HCT116 (cell line): ENCODE measurements at regions not wholly inside any gene's neighbourhood (a gene's known extent, or its start where the extent isn't known, plus 50 kb on each side); places are given as distances from the start of the nearest gene placed in this dataset.

Experiments
- ATAC-seq: fragments of 200-7000 bp; cut with Tn5 transposase; 2 replicates; pipeline ENCODE4 v1.9.1; 2020; ENCODE audit warnings: mild to moderate bottlenecking, moderate library complexity
- BruUV-seq: library from RNA; stranded (reverse); fragments of 400-500 nt; replicated peaks from 2 replicates; lab custom pipeline; 2021; lab: Mats Ljungman, UMichigan
- CTCF ChIA-PET: fragments of 300-600 bp; sonication (Branson Sonifier 250); formaldehyde crosslinking; loops from one replicate; lab custom pipeline; 2021; ENCODE audit warnings: antibody characterized with exemption; lab: Charles Lee
- POLR2A ChIA-PET: fragments of 300-600, 350-600 bp; sonication (Branson Sonifier 250); formaldehyde crosslinking; loops from one replicate; lab custom pipeline; 2021; ENCODE audit warnings: antibody characterized with exemption; lab: Charles Lee
- RAD21 ChIA-PET, 2 experiments: fragments of 300-600 bp; sonication (Branson Sonifier 250); formaldehyde crosslinking; loops; one replicate each; lab custom pipeline; 2023; ENCODE audit warnings: low total read pairs in 2 of 2; ENCODE audit not compliant: uncharacterized antibody in 2 of 2, unreplicated experiment in 2 of 2, low non-redundant PET in 1 of 2; lab: Charles Lee
- DNase-seq: peaks from one replicate; pipeline ENCODE4 v3.0.0-alpha.2; 2010; ENCODE audit warnings: low read depth, low spot score
- H2AFZ ChIP-seq: fragments of 200-600 bp; shearing (Covaris generic), sonication (generic); 2 replicates; pipeline ENCODE4 v1.6.1; 2017; ENCODE audit warnings: low read depth, mixed run types, mixed read lengths, antibody characterized with exemption, low read length; ENCODE audit not compliant: poor library complexity, severe bottlenecking
- H3K27ac ChIP-seq: 2 replicates; pipeline ENCODE4 v1.5.1; 2012; ENCODE audit warnings: low read depth, low read length
- H3K27me3 ChIP-seq: fragments of 200-600 bp; sonication (generic); 2 replicates; pipeline ENCODE4 v1.6.1; 2016; ENCODE audit warnings: mixed run types, low read length, mixed read lengths; ENCODE audit not compliant: insufficient read depth
- H3K36me3 ChIP-seq, 2 experiments: fragments of 200-500 bp in 1 of 2; fragments of 200-600 bp in 1 of 2; sonication (Bioruptor generic) in 1 of 2; sonication (generic) in 1 of 2; 2 replicates each; pipeline versions ENCODE4 v1.5.1 to v1.6.1; 2014 to 2016; ENCODE audit warnings: low read length in 2 of 2, inconsistent platforms in 1 of 2, mixed read lengths in 1 of 2, mixed run types in 1 of 2; ENCODE audit not compliant: insufficient read depth in 2 of 2, control insufficient read depth in 1 of 2
- H3K4me1 ChIP-seq, 2 experiments: fragments of 200-600 bp in 1 of 2; sonication (generic) in 1 of 2; 2 replicates each; pipeline versions ENCODE4 v1.5.1 to v1.6.1; 2012 to 2017; ENCODE audit warnings: low read length in 2 of 2, inconsistent platforms in 1 of 2, mild to moderate bottlenecking in 1 of 2, mixed read lengths in 1 of 2, mixed run types in 1 of 2, moderate library complexity in 1 of 2; ENCODE audit not compliant: insufficient read depth in 2 of 2, control insufficient read depth in 1 of 2
- H3K4me2 ChIP-seq: fragments of 200-600 bp; sonication (generic); 2 replicates; pipeline ENCODE4 v1.6.1; 2017; ENCODE audit warnings: mixed run types, low read length, mixed read lengths
- H3K4me3 ChIP-seq, 2 experiments: fragments of 200-600 bp in 1 of 2; sonication (generic) in 1 of 2; replicated peaks in 1 of 2; 2 replicates each; pipeline ENCODE4 v1.5.1; 2011 to 2016; ENCODE audit warnings: low read length in 2 of 2, control low read depth in 1 of 2, low read depth in 1 of 2, mild to moderate bottlenecking in 1 of 2, mixed read lengths in 1 of 2, mixed run types in 1 of 2
- H3K79me2 ChIP-seq: fragments of 200-600 bp; sonication (generic); 2 replicates; pipeline ENCODE4 v1.6.1; 2017; ENCODE audit warnings: mild to moderate bottlenecking, mixed run types, low read length, moderate library complexity, mixed read lengths; ENCODE audit not compliant: insufficient read depth
- H3K9ac ChIP-seq: fragments of 200-600 bp; sonication (generic); 2 replicates; pipeline ENCODE4 v1.6.1; 2016; ENCODE audit warnings: low read length, mixed read lengths
- H3K9me2 ChIP-seq: fragments of 200-600 bp; sonication (generic), shearing (Covaris generic); 2 replicates; pipeline ENCODE4 v1.6.1; 2017; ENCODE audit warnings: mixed run types, mild to moderate bottlenecking, moderate library complexity; ENCODE audit not compliant: insufficient read depth
- H3K9me3 ChIP-seq, 2 experiments: fragments of 200-500 bp in 1 of 2; fragments of 200-600 bp in 1 of 2; sonication (Bioruptor generic) in 1 of 2; sonication (generic) in 1 of 2; 2 replicates each; pipeline ENCODE4 v1.6.1; 2014 to 2017; ENCODE audit warnings: low read length in 2 of 2, mixed read lengths in 2 of 2, inconsistent platforms in 1 of 2, low read depth in 1 of 2, mild to moderate bottlenecking in 1 of 2, mixed run types in 1 of 2, moderate library complexity in 1 of 2; ENCODE audit not compliant: control insufficient read depth in 1 of 2, insufficient read depth in 1 of 2
- H4K20me1 ChIP-seq: fragments of 200-600 bp; sonication (generic), shearing (Covaris generic); 2 replicates; pipeline ENCODE4 v1.6.1; 2017; ENCODE audit warnings: mixed run types, mild to moderate bottlenecking, moderate library complexity; ENCODE audit not compliant: insufficient read depth
- ATF3 ChIP-seq: IDR thresholded peaks from 2 replicates; pipeline ENCODE4 v1.6.1; 2012
- CBX3 ChIP-seq: IDR thresholded peaks from 2 replicates; pipeline ENCODE4 v1.6.1; 2012; ENCODE audit warnings: low read depth
- CEBPB ChIP-seq: IDR thresholded peaks from 2 replicates; pipeline ENCODE4 v1.6.1; 2012; ENCODE audit warnings: low read depth
- CTCF ChIP-seq, 3 experiments: fragments of 200-600 bp in 1 of 3; sonication (generic) in 1 of 3; IDR thresholded peaks in 2 of 3; conservative IDR thresholded peaks in 1 of 3; 2 replicates each; pipeline ENCODE4 v1.5.1; 2012 to 2017; ENCODE audit warnings: low read depth in 2 of 3, low read length in 2 of 3, antibody characterized with exemption in 1 of 3, borderline replicate concordance in 1 of 3, control low read depth in 1 of 3, mild to moderate bottlenecking in 1 of 3, mixed read lengths in 1 of 3, mixed run types in 1 of 3, moderate library complexity in 1 of 3; ENCODE audit not compliant: insufficient read depth in 1 of 3
- EZH2 ChIP-seq: fragments of 200-600 bp; sonication (generic); IDR thresholded peaks from 2 replicates; pipeline ENCODE4 v1.6.1; 2017; ENCODE audit warnings: antibody characterized with exemption, mixed run types
- FOSL1 ChIP-seq: IDR thresholded peaks from 2 replicates; pipeline ENCODE4 v1.6.1; 2012; ENCODE audit warnings: low read depth
- JUND ChIP-seq: IDR thresholded peaks from 2 replicates; pipeline ENCODE4 v1.6.1; 2012
- POLR2AphosphoS5 ChIP-seq: IDR thresholded peaks from 2 replicates; pipeline ENCODE4 v1.6.1; 2011; ENCODE audit warnings: mild to moderate bottlenecking, low read depth, low read length, moderate library complexity
- REST ChIP-seq: IDR thresholded peaks from 2 replicates; pipeline ENCODE4 v1.6.1; 2012; ENCODE audit warnings: low read depth
- SIN3A ChIP-seq: IDR thresholded peaks from 2 replicates; pipeline ENCODE4 v1.6.1; 2012; ENCODE audit warnings: low read depth
- SP1 ChIP-seq: IDR thresholded peaks from 2 replicates; pipeline ENCODE4 v1.6.1; 2012; ENCODE audit warnings: low read depth
- TCF7L2 ChIP-seq: IDR thresholded peaks from 2 replicates; pipeline ENCODE4 v1.7.0; 2011; ENCODE audit warnings: borderline replicate concordance, inconsistent platforms; ENCODE audit not compliant: insufficient read depth, insufficient read length; ENCODE audit errors: extremely low read depth
- ZBTB33 ChIP-seq: IDR thresholded peaks from 2 replicates; pipeline ENCODE4 v1.6.1; 2011; ENCODE audit warnings: mild to moderate bottlenecking, low read length, moderate library complexity; ENCODE audit not compliant: insufficient replicate concordance; ENCODE audit errors: extremely low read depth
- ZNF274 ChIP-seq: fragments of 200-500 bp; sonication (Bioruptor generic); IDR thresholded peaks from 2 replicates; pipeline ENCODE4 v1.6.1; 2014; ENCODE audit warnings: mild to moderate bottlenecking, low read depth, low read length, inconsistent platforms
- intact Hi-C: fragments of 100-400 bp; cut with micrococcal nuclease; formaldehyde crosslinking; loops from 2 replicates; pipeline ENCODE4 v1.10.0; 2022

GRCh38 chr1:14424325-14425002, 174.0 kb upstream of the KAZN start:
- Histone ChIP-seq H3K9me3 (no peaks in the 10 kb centered on the region), H3K79me2 (no peaks in the 10 kb centered on the region), H3K4me3 (no peak overlapping the region), H3K27ac (no peak overlapping the region), H3K4me1 (no peaks in the 10 kb centered on the region), H3K9ac (no peak overlapping the region), H4K20me1 (no peaks in the 10 kb centered on the region), H2AFZ (no peak overlapping the region), H3K27me3 (peaks cover 2% of the 10 kb centered on the region; the same call in 1 of the 2 replicates), H3K4me2 (no peak overlapping the region), H3K36me3 (no peaks in the 10 kb centered on the region), H3K9me2 (no peaks in the 10 kb centered on the region)
- no TSS peak for BruUV-seq
- TF ChIP-seq SP1, result no peak
- TF ChIP-seq JUND, result no peak
- TF ChIP-seq TCF7L2, result no peak
- TF ChIP-seq ATF3, result no peak
- no peak for TF ChIP-seq CEBPB
- TF ChIP-seq POLR2AphosphoS5, result no peak
- no peak for TF ChIP-seq ZBTB33
- TF ChIP-seq CBX3, result no peak
- no peak for TF ChIP-seq REST
- no peak for TF ChIP-seq FOSL1
- TF ChIP-seq CTCF (IDR thresholded peaks at IDR 0.05 in 2 of 3, conservative IDR thresholded peaks at IDR 0.05 in 1 of 3; ENCODE audit: borderline replicate concordance in 1 of 3, insufficient read depth in 1 of 3, low read depth in 2 of 3, low read length in 2 of 3), result no peak
- no peak for TF ChIP-seq ZNF274
- TF ChIP-seq EZH2, result no peak
- TF ChIP-seq SIN3A, result no peak
- intact Hi-C loops, result no loop called here
- no peak for ATAC-seq
- POLR2A ChIA-PET, result no interaction called here
- no peak for DNase-seq
- CTCF ChIA-PET, result no interaction called here
- RAD21 ChIA-PET, result no interaction called here
